ENCODE measurements at regions not wholly inside any gene's neighbourhood (a gene's known extent, or its start where the extent isn't known, plus 50 kb on each side); places are given as distances from the start of the nearest gene placed in this dataset.

DNA sequence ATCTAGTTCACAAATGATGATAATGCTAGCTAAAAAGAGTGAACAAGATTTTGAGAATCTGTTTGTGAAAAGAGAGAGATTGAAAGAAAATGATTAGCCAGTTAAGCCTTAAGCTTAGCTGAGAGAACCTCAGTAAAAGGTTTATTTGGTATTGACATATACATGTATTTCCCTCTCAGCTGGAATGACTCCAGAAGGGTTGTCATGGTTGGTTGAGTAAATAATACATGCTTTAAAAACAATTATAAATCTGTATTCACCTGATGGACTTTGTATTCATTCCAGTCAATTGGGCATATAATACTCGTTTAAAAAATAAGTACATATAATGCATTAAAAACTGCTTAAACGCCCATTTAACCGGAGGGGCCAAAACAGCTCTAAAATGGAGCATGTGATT, 181.4 kb downstream of the GRB14 start:
- no peak for DNase-seq

DNA sequence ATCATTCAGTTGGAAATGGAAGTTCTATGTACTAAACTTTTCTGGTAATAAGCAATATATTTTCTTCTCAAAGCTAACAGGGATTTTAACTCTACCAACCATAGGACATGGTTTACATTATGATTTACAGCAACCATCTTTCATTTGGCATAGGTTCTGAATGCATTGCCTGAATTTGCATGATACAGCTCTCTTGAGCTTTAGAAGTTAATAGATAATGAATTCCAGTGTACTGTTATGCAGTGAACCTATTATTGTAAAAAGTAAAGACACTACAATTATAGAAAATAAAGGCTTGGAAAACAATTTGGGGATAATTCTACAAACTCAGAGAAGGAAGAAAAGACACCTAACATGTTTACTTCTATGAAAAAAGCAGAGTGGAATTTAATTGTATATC, 182.0 kb downstream of the GRB14 start:
- no peak for DNase-seq

- no peak for DNase-seq
Observed at GRCh38 chr2:164438490-164439205, 182.6 kb downstream of the GRB14 start.

- no peak for DNase-seq
Observed at GRCh38 chr2:164436131-164436530, 185.2 kb downstream of the GRB14 start.

DNA sequence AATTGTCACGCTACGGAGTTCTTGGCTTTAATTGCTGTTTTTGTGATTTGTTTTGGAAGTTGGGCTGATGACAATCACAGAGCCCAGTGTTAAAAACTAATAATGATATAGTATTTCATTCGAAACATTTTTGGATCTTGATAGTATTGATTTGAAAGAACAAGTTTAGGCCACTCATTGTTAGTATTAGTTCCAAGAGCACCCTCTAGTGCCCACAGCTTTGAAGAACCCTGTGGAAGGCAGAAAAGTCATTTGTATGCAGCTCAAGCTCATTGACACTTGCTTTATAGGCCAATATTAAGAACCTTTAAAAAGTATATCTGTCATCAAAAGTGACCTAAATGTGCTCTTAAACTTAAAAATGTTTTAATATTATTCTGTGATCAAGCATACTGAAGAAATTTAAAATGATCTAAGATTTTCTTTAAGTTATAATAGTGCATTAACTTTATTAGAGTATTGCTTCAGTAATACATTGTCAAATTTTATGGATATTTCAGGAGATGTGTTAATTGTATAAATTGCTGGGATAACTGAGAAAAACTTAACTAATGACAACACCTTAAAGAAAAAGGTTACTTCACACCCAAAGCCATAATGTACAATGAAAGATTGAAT, 191.0 kb downstream of the GRB14 start:
- DNase-seq = no peak

DNA sequence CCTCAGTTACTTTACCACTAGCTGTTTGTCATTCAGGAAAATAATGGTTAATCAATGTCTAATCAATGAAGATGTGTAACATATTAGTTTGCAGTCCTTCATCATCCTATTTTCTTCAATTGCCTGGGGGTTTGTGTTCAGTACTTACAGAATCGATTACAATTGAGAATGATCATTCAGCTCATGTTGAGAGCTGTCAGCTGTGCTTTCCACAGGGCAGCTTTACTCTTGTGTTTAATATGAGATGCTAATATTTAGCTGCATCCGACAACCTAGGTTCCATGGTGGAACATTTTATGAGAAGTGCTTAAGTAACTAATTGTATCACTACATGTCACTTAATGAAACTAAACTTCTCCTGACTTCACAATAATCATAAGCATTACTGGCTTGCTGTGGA, 191.9 kb downstream of the GRB14 start:
- DNase-seq = no peak

DNA sequence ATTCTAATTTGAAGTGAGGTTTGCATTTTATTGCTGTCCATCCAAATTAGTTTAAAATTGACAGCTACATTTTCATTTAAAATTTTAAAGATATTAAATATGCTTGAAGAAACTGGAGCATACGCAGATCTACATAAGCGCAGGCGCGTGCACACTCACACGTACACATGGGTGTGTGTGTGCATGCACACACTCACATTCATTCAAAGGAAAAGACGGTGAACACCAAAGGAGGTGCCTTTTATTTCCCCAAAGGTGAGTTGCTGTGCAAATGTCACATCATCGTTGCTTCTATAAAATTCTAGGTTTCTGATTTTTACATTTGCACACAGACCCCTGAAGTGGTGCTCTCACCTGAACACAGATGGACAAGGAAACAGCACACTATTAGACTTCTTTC, 194.2 kb downstream of the GRB14 start:
- no peak for DNase-seq

DNA sequence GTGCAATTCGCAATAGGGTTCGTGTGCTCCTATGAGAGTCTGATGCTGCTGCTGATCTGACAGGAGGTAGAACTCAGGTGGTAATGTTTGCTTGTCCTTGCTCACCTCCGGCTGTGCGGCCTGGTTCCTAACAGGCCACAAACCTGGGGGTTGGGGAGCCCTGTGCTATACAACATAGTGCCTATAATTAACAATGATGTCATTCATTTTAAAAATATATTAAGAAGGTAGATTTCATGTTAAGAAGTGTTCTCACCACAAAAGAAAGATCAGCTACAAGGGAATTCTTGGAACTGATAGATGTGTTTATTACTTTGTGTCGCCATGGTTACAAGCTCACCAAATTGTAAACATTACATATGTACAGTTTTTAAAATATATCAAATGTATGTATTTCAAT, 200.5 kb downstream of the GRB14 start:
- no peak for DNase-seq

DNA sequence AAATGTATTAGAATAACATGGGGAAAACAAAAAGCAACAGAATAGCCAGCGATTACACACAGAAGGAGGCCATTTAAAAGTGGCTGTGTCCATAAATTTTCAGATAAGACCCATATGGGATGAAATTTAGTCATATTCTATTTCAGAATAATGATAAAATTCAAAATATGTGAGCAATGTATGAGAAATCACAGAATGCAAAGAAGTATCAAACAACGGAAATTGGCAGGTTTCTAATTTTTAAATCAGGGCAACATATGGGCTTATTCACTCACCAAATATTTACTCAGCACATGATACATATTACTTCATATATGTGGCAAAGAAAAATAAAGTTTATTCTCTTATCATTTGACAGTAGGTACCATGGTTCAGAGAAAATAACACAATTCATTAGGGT, 208.5 kb downstream of the GRB14 start:
- no peak for DNase-seq

DNA sequence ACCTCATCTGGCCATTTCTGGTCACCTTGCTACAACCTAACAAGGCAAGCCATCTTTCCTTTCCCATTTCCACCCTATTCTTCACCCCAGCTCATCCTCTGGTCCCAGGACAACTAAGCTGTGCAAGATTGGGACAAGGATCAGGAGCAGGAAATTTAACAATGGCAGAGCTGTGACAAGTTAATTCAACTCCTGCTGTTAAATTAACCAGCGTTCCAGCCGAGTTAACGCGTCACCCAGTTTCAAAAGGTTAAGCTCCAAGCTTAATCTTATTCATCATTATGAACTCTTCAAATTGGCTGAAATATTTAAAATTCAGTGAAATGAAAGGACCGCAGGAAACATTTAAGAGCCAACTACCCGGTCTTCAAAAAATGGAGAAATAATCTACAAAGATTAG, 231.9 kb downstream of the GRB14 start:
- no peak for DNase-seq

- DNase-seq = no peak
Observed at GRCh38 chr2:164388511-164388910, 232.8 kb downstream of the GRB14 start.

DNA sequence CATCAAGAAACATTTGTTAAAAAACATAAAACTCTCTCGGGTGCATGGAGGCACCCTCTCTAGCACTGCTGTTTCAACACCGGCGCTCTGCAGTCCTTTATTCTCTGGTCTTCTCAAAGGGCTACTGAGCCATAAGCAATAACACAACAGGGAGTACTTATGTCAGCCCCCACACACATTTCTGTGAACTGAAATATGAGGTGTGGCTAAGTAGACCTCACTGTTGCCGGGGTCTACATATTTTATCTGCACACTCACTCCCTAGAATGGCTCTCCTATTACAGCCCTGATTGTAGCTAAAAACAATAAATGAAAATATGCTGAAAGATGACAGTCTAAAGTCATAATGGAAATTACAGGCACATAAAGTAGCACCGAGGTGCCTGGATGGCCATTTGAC, 235.1 kb downstream of the GRB14 start:
- DNase-seq = no peak

- no peak for DNase-seq
Observed at GRCh38 chr2:164384434-164384833, 236.8 kb downstream of the GRB14 start.

DNA sequence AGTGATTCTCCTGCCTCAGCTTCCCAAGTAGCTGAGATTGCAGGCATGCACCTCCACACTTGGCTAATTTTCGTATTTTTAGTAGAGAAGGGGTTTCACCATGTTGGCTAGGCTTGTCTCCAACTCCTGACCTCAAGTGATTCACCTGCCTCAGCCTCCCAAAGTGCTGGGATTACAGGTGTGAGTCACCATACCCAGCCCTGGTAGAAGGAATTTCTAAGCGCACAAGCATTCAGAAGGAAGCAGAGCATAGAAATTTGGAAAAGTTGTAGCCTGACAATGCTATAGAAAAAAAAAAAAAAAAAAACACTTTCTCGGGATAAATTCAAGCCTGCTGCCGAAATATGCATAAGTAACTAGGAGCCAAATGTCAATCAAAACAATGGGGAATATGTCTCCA, 249.4 kb downstream of the GRB14 start:
- DNase-seq = no peak

GRCh38 chr2:164369366-164369765, 251.9 kb downstream of the GRB14 start:
- no peak for DNase-seq

- no peak for DNase-seq
Observed at GRCh38 chr2:164368896-164369295, 252.4 kb downstream of the GRB14 start.

- no peak for DNase-seq
Observed at GRCh38 chr2:164363646-164364045, 257.6 kb downstream of the GRB14 start.

DNA sequence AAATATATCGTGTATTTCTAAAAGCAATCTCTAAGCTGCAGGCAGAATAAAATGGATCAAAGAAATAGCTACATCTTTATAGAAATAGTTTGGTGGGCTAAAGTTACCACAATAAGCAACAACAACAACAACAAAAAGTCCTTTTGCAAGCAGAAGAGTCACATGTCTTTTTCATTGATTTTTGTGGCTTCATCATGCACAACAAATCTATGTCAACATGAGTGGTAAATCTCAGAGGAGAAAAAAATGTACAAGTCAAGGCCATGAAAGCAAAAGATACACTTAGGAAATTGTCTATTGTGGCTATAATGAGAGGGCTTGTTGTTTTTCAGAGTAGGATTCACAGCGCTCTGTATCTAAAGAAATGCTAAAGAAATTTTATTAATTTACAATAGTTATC, 269.7 kb downstream of the GRB14 start:
- no peak for DNase-seq

DNA sequence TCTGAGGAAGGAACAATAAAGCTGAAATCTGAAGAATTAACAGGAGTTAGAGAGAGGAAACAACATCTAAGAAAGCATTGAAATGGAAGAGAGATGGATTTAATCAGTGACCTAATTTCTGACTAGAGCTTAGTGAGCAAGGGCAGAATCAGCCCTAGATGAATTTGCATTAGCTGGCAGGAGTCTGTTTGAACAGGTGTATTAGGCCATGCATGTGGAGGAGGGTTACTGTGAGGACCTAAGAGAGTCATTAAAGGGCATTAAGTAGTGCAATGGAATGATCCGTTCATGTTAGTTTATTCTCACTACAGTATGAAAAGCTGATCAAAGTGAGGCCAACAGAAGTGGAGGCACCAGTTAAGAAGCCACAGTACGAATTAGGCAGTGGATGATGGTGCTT, 285.3 kb downstream of the GRB14 start:
- DNase-seq = no peak

- no peak for DNase-seq
Observed at GRCh38 chr2:164335128-164335527, 286.2 kb downstream of the GRB14 start.

- no peak for DNase-seq
Observed at GRCh38 chr2:164328310-164328709, 293.0 kb downstream of the GRB14 start.

GRCh38 chr2:164323978-164324377, 297.3 kb downstream of the GRB14 start:
- no peak for DNase-seq

DNA sequence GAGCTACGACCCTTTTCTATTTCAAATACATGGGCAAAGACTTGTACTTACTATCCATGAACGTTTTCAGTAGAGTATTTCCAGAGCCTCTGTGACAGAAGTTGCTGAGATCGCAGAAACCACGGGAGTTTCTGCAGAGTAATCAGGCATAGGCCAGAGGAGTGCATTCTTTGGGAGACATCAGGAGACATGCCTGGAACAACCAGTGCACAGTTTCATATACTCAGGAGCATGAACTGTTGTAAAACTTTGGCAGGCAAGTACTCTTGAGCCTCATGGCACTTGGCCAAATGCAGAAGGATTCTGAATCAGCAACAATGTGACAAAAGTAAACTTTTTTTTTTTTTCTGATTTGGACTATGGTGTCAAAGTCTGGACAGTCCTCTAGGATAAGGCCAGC, 307.1 kb downstream of the GRB14 start:
- no peak for DNase-seq

- DNase-seq = no peak
Observed at GRCh38 chr2:164306872-164307271, 314.4 kb downstream of the GRB14 start.

DNA sequence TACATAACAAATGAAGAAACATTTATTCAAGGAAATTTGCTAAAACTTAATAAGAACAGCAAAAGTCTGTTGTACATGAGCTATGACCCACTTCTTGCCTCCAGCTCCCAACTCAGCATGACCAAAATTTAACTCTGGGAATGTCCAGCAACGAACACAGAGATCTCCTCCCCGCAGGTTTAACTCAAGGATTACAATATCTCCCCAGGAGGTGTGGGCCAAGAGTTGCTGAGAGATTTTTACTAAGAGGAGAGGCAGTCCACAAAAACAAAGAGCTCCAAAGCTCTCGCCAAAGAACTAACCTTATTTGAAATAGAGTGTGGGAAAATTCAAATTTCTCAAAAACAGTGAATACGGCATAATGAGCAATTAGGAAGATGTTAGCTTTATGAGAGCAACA, 318.5 kb downstream of the GRB14 start:
- no peak for DNase-seq
